Ishikawa (cell line): ENCODE measurements at regions not wholly inside any gene's neighbourhood (a gene's known extent, or its start where the extent isn't known, plus 50 kb on each side); places are given as distances from the start of the nearest gene placed in this dataset.

Experiments used
- CEBPB ChIP-seq: IDR thresholded peaks from 2 replicates; pipeline ENCODE4 v1.6.1; 2012
- CREB1 ChIP-seq: IDR thresholded peaks from 2 replicates; pipeline ENCODE4 v1.6.1; 2012; ENCODE audit warnings: low read depth
- EGR1 ChIP-seq: IDR thresholded peaks from 2 replicates; pipeline ENCODE4 v1.6.1; 2012
- EP300 ChIP-seq: IDR thresholded peaks from 2 replicates; pipeline ENCODE4 v1.6.1; 2012; ENCODE audit warnings: borderline replicate concordance
- FOXM1 ChIP-seq: IDR thresholded peaks from 2 replicates; pipeline ENCODE4 v1.6.1; 2012; ENCODE audit warnings: low read depth, borderline replicate concordance
- NFIC ChIP-seq: IDR thresholded peaks from 2 replicates; pipeline ENCODE4 v1.6.1; 2012
- TAF1 ChIP-seq: IDR thresholded peaks from 2 replicates; pipeline ENCODE4 v1.6.1; 2012; ENCODE audit warnings: low read depth, mild to moderate bottlenecking
- TCF12 ChIP-seq: IDR thresholded peaks from 2 replicates; pipeline ENCODE4 v1.6.1; 2012; ENCODE audit warnings: low read depth
- TEAD4 ChIP-seq: IDR thresholded peaks from 2 replicates; pipeline ENCODE4 v1.6.1; 2012
- YY1 ChIP-seq: IDR thresholded peaks from 2 replicates; pipeline ENCODE4 v1.6.1; 2012; ENCODE audit warnings: low read depth
- ZBTB7A ChIP-seq: IDR thresholded peaks from 2 replicates; pipeline ENCODE4 v1.6.1; 2012; ENCODE audit warnings: low read depth
- TF ChIP-seq, protein P1 (sequence below): IDR thresholded peaks from 2 replicates; pipeline ENCODE4 v1.6.1; 2012; ENCODE audit warnings: low read depth, mild to moderate bottlenecking
- TF ChIP-seq, protein P2 (sequence below): IDR thresholded peaks from 2 replicates; pipeline ENCODE4 v1.6.1; 2012
- TF ChIP-seq, protein P3 (sequence below): IDR thresholded peaks from 2 replicates; pipeline ENCODE4 v1.6.1; 2012

DNA sequence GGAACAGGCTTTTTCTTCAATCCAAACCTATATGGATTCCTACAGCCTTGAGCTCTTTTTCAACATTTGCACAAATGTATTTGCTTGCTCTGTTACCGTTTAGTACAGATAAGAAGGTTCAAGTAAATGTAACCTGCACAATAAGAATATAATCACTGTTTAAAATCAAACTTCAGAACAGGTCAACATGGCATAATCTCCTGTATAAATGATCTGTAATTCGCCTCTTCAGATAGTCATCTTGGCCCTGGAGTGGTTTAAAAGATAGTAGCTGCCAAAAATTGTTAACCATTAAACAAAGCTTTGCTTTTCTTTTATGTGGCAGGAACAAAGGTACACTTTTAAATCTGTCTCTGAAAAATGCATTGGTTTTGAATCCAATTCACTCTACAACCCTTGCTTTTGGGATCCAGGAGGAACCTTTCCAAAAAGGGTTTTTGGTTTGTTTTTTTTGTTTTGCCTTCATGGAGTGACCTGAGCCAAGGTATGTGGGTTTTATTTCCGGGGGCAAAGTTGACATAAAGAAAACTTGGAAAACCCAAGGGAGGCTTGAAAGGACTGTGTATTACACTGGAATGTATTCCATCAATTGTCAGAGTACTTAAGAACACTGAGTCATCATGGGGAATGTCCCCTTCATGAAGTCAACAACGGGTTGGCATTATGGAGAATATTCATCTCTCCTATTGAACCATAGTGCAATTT lies 210.4 kb upstream of the HCCS start:
- TF ChIP-seq TAF1 (no peak), CEBPB (no peak)
- TF ChIP-seq, protein P1, sequence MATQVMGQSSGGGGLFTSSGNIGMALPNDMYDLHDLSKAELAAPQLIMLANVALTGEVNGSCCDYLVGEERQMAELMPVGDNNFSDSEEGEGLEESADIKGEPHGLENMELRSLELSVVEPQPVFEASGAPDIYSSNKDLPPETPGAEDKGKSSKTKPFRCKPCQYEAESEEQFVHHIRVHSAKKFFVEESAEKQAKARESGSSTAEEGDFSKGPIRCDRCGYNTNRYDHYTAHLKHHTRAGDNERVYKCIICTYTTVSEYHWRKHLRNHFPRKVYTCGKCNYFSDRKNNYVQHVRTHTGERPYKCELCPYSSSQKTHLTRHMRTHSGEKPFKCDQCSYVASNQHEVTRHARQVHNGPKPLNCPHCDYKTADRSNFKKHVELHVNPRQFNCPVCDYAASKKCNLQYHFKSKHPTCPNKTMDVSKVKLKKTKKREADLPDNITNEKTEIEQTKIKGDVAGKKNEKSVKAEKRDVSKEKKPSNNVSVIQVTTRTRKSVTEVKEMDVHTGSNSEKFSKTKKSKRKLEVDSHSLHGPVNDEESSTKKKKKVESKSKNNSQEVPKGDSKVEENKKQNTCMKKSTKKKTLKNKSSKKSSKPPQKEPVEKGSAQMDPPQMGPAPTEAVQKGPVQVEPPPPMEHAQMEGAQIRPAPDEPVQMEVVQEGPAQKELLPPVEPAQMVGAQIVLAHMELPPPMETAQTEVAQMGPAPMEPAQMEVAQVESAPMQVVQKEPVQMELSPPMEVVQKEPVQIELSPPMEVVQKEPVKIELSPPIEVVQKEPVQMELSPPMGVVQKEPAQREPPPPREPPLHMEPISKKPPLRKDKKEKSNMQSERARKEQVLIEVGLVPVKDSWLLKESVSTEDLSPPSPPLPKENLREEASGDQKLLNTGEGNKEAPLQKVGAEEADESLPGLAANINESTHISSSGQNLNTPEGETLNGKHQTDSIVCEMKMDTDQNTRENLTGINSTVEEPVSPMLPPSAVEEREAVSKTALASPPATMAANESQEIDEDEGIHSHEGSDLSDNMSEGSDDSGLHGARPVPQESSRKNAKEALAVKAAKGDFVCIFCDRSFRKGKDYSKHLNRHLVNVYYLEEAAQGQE, result no peak

DNA sequence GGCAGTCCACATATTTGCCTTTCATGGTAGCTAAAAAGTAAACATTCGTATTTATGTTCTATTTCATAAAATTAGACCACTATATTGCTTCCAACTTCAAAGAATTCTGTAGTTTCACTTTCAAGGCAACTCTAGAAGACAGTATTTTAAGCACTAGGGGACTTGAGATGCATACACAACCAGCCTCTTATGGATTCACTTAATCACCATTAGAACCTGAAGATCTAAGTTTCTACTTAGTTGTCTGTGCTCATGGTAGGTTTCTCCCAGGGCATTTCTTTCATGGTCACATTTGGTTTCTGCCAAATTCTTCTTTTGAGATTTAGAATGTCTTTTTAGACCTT lies 209.9 kb upstream of the HCCS start:
- no peak for TF ChIP-seq CREB1
- no peak for TF ChIP-seq TEAD4
- TF ChIP-seq, protein P2, sequence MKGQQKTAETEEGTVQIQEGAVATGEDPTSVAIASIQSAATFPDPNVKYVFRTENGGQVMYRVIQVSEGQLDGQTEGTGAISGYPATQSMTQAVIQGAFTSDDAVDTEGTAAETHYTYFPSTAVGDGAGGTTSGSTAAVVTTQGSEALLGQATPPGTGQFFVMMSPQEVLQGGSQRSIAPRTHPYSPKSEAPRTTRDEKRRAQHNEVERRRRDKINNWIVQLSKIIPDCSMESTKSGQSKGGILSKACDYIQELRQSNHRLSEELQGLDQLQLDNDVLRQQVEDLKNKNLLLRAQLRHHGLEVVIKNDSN, result no peak

DNA sequence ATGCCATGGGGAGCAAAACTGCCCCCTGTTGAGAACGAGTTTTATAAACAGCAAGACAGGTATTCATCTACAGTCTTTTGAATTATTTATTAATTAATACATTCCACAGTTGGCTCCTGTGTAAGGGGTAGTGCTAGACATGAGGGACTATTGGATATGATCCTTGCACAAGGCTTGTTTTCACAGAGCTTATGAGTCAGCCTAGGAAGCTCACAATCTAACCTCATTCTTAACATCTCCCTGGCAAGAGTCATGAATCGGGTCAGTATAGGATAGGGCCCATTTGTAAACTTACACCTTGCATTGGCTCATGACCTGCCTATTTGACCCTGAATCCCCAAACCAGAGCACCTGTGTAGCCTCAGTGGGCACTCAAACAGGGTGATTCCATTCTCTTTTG lies 209.1 kb upstream of the HCCS start:
- TF ChIP-seq, protein P3, sequence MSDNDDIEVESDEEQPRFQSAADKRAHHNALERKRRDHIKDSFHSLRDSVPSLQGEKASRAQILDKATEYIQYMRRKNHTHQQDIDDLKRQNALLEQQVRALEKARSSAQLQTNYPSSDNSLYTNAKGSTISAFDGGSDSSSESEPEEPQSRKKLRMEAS, result no peak

DNA sequence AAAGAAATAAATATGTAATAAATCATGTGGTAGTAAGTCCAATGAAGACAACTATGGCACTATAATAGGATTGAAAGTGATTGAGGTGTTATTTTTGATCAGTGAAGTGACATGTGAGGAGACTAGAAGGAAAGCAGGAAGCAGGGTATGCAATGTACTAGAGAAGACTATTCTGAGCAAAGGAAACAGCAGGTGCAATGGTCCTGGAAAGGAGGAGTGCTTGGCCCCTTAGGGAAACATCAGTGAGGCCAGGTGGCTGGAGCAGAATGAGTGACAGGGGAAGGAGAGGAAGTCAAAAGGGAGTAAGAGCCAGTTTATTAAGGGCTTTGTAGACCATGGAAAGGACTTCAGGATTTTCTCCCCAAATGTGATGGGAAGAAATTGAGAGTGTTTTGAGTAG lies 207.6 kb upstream of the HCCS start:
- TF ChIP-seq, protein P1, result no peak
- no peak for TF ChIP-seq ZBTB7A
- TF ChIP-seq NFIC, result no peak
- no peak for TF ChIP-seq CREB1
- TF ChIP-seq YY1, result no peak
- no peak for TF ChIP-seq EP300
- TF ChIP-seq, protein P2, result no peak
- TF ChIP-seq TAF1, result no peak
- TF ChIP-seq, protein P3, result no peak

DNA sequence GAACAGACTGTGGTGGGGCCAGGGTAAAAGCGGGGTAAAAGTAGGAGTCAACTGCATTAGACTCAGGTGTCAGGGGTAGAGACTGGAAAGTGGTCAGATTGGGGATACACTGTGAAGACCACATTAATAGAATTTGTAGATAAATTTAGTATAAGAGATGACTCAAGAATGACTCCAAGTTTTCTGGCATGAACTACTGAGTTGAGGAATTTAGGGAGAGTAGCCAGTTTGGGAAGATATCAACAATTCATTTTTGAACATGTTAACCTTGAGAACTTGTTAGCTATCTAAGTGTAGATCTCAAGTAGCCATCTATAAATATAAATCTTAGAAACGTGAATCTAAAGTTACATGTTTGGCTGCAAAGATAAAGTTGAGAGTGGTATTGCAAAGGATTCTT lies 206.9 kb upstream of the HCCS start:
- TF ChIP-seq TCF12 (no peak), ZBTB7A (no peak)

DNA sequence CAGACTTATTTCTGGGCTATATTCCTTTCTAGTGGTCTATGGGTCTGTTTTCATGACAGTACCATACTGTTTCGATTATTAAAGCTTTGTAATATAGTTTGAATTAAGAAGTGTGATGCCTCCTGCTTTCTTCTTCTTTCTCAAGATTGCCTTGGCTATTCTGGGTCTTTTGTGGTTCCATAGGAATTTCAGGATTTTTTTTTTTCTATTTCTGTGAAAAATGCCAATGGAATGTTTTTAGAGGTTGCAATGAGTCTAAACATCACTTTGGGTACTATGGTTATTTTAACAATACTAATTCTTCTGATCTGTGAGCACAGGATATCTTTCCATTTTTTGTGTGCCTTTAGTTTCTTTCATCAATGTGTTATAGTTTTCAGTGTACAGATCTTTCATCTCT lies 204.3 kb upstream of the HCCS start:
- TF ChIP-seq, protein P3, result no peak
- TF ChIP-seq, protein P2, result no peak

DNA sequence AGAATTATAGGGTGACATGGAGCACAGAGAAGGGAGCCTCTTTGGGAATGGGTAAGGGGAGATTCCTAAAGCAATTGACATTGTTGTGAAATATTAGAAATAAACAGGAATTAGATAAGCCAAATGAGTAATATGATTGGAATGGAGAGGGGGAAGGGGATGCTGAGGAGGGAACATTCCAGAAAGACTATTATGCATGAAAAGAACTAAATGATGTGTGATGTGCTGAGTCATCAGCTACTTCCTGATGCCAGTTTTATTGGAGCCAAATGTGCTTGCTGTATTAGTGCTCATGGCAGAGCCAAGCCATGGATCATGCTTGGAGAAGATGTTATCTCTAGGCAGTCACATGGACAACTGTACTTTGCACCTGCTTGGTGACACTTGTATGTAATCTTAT lies 189.0 kb upstream of the HCCS start:
- TF ChIP-seq CEBPB, result peak; percentile 59
- peak; percentile 58; the same call in 1 of the 2 replicates for TF ChIP-seq FOXM1
- TF ChIP-seq, protein P3, result no peak; the same call in 1 of the 2 replicates
- TF ChIP-seq TCF12, result peak; percentile 81
- peak; percentile 91 for TF ChIP-seq EP300
- TF ChIP-seq NFIC, result peak; percentile 68
- peak; percentile 92 for TF ChIP-seq TEAD4
- no peak for TF ChIP-seq EGR1
- TF ChIP-seq, protein P1, result no peak
